Peyer's patch (tissue), 4 donors: ENCODE measurements at regions not wholly inside any gene's neighbourhood (a gene's known extent, or its start where the extent isn't known, plus 50 kb on each side); places are given as distances from the start of the nearest gene placed in this dataset.

Experiments used
- DNase-seq, 3 donors: peaks; one replicate each; pipeline ENCODE4 v3.0.0-alpha.2; 2017 to 2019
- H3K27ac ChIP-seq, 4 donors: fragments of 200-600 bp; sonication (generic); one replicate each; pipeline ENCODE4 v1.5.1; 2016 to 2019
- H3K27me3 ChIP-seq, 2 donors: fragments of 200-600 bp; sonication (generic); one replicate each; pipeline ENCODE4 v1.5.1; 2019
- H3K36me3 ChIP-seq, 3 donors: fragments of 200-600 bp; sonication (generic); one replicate each; pipeline ENCODE4 v1.5.1; 2016 to 2019
- H3K4me1 ChIP-seq, 4 donors: fragments of 200-600 bp; sonication (generic); one replicate each; pipeline ENCODE4 v1.5.1; 2016 to 2019
- H3K4me3 ChIP-seq, 4 donors: fragments of 200-600 bp; sonication (generic); 1 replicate in 3 of 4; 2 replicates in 1 of 4; pipeline ENCODE4 v1.5.1; 2016 to 2019; ENCODE audit warnings: mild to moderate bottlenecking in 1 of 4
- H3K9me3 ChIP-seq, 4 donors: fragments of 200-600 bp; sonication (generic); one replicate each; pipeline ENCODE4 v1.5.1; 2016 to 2019; ENCODE audit warnings: mild to moderate bottlenecking in 1 of 4
- CTCF ChIP-seq, 6 experiments: fragments of 450-650 bp in 4 of 6; fragments of 200-600 bp in 2 of 6; sonication (generic) in 1 of 6; IDR thresholded peaks; one replicate each; pipeline ENCODE4 v1.5.1; 2017 to 2019; ENCODE audit warnings: antibody characterized with exemption in 6 of 6, mild to moderate bottlenecking in 3 of 6, moderate library complexity in 1 of 6
- POLR2A ChIP-seq, 2 donors: fragments of 450-650 bp; IDR thresholded peaks; one replicate each; pipeline ENCODE4 v1.5.1; 2017; ENCODE audit warnings: antibody characterized with exemption in 2 of 2, mild to moderate bottlenecking in 2 of 2, moderate library complexity in 2 of 2

DNA sequence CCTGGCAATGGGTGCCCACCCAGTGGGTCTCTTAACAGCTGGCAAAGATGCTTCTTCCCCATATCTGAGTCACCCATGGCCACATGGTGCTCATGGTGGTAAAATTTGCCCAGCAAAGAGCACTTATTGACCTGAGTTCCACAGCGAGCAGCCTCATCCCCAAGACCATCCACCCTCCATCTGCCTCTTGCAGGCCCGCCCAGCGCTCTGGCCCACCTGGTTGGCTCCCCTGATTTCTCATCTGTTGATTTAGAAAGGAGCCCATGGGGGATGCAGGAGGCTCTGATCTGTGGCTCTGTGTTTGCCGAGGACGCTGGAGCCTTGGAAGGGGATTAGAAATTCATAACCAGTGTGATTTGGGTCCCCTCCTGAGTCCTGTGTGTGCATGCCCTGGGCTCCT lies 657.5 kb downstream of the PTPRU start:
- Histone ChIP-seq H3K27me3 (no peaks in the 10 kb centered on the region), H3K27ac (no peak overlapping the region), H3K36me3 (no peaks in the 10 kb centered on the region), H3K9me3 (no peaks in the 10 kb centered on the region), H3K4me3 (no peak overlapping the region), H3K4me1 (no peaks in the 10 kb centered on the region)
- DNase-seq: no peak
- TF ChIP-seq POLR2A (IDR thresholded peaks at IDR 0.05) (no peak), CTCF (IDR thresholded peaks at IDR 0.05) (no peak)

DNA sequence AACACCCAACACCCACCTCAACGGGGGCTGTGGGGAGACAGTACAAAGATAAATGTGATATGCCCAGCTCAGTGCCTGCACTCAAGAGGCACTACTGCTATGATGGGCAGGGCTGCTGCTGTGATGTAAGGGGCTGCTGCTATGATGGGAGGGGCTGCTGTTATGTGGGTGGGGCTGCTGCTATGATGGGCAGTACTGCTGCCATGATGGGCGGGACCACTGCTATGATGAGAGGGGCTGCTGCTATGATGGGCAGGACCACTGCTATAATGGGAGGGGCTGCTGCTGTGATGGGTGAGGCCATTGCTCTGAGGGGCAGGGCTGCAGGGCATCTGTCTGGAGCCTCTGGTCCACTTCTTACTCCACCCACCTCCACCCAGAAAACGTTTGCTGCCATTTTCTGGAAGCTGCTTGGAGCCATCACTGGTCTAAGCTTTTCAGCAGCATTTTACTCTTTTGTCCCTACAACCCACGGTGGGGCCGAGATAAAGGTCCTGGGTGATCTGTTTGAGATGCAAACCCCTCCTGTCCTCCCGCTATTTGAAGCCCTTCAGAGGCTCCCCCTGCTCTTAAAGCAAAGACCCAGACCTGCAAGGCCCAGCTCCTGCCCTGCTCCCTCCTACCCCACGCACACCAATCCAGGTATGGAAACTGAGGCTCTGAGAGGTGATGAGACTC lies 656.9 kb downstream of the PTPRU start:
- Histone ChIP-seq H3K4me1 (no peaks in the 10 kb centered on the region), H3K9me3 (no peaks in the 10 kb centered on the region), H3K27ac (no peak overlapping the region), H3K4me3 (no peak overlapping the region), H3K36me3 (no peaks in the 10 kb centered on the region), H3K27me3 (no peaks in the 10 kb centered on the region)
- no peak for DNase-seq
- TF ChIP-seq POLR2A (IDR thresholded peaks at IDR 0.05): no peak
- TF ChIP-seq CTCF (IDR thresholded peaks at IDR 0.05): no peak

- Histone ChIP-seq H3K36me3 (no peaks in the 10 kb centered on the region), H3K27ac (no peak overlapping the region), H3K4me1 (no peaks in the 10 kb centered on the region), H3K9me3 (no peaks in the 10 kb centered on the region), H3K27me3 (no peaks in the 10 kb centered on the region), H3K4me3 (no peak overlapping the region)
- DNase-seq: no peak
- no peak for TF ChIP-seq CTCF (IDR thresholded peaks at IDR 0.05)
- no peak for TF ChIP-seq POLR2A (IDR thresholded peaks at IDR 0.05)
Measured at GRCh38 chr1:29892247-29892646, 655.9 kb downstream of the PTPRU start.

GRCh38 chr1:29890201-29890959 lies 654.1 kb downstream of the PTPRU start:
- H3K36me3 ChIP-seq: no peaks in the 10 kb centered on the region
- no peak for DNase-seq
- no peaks in the 10 kb centered on the region for H3K27me3 ChIP-seq
- no peaks in the 10 kb centered on the region for H3K4me1 ChIP-seq
- no peak overlapping the region for H3K4me3 ChIP-seq
- H3K27ac ChIP-seq: no peak overlapping the region
- no peak for TF ChIP-seq CTCF (IDR thresholded peaks at IDR 0.05)
- no peak for TF ChIP-seq POLR2A (IDR thresholded peaks at IDR 0.05)
- H3K9me3 ChIP-seq: no peaks in the 10 kb centered on the region

- TF ChIP-seq POLR2A (IDR thresholded peaks at IDR 0.05) (no peak), CTCF (IDR thresholded peaks at IDR 0.05) (no peak)
- Histone ChIP-seq H3K9me3 (no peaks in the 10 kb centered on the region), H3K4me1 (no peaks in the 10 kb centered on the region), H3K27me3 (no peaks in the 10 kb centered on the region), H3K4me3 (no peak overlapping the region), H3K36me3 (no peaks in the 10 kb centered on the region), H3K27ac (no peak overlapping the region)
- DNase-seq: no peak
Measured at GRCh38 chr1:29889776-29890175, 653.5 kb downstream of the PTPRU start.
